Duodenal mucosa (tissue), 2 donors: ENCODE measurements at regions not wholly inside any gene's neighbourhood (a gene's known extent, or its start where the extent isn't known, plus 50 kb on each side); places are given as distances from the start of the nearest gene placed in this dataset.

Source experiments
- H3K27ac ChIP-seq: one replicate; pipeline ENCODE4 v1.7.0; 2013; ENCODE audit warnings: low read depth, low read length
- H3K27me3 ChIP-seq, 2 donors: one replicate each; pipeline ENCODE4 v1.7.0; 2013; ENCODE audit warnings: low read length in 2 of 2, control low read depth in 1 of 2; ENCODE audit not compliant: insufficient read depth in 2 of 2, control insufficient read depth in 1 of 2
- H3K36me3 ChIP-seq, 2 donors: one replicate each; pipeline ENCODE4 v1.7.0; 2013; ENCODE audit warnings: low read length in 2 of 2, control low read depth in 1 of 2; ENCODE audit not compliant: insufficient read depth in 2 of 2, control insufficient read depth in 1 of 2
- H3K4me1 ChIP-seq, 2 donors: one replicate each; pipeline ENCODE4 v1.7.0; 2013; ENCODE audit warnings: low read length in 2 of 2, control low read depth in 1 of 2; ENCODE audit not compliant: insufficient read depth in 2 of 2, control insufficient read depth in 1 of 2
- H3K4me3 ChIP-seq, 2 donors: one replicate each; pipeline ENCODE4 v1.7.0; 2013; ENCODE audit warnings: low read length in 2 of 2, low read depth in 1 of 2
- H3K9ac ChIP-seq, 2 donors: one replicate each; pipeline ENCODE4 v1.7.0; 2013; ENCODE audit warnings: low read length in 2 of 2, low read depth in 1 of 2
- H3K9me3 ChIP-seq, 2 donors: one replicate each; pipeline ENCODE4 v1.7.0; 2013; ENCODE audit warnings: low read length in 2 of 2, control low read depth in 1 of 2; ENCODE audit not compliant: control insufficient read depth in 1 of 2

- Histone ChIP-seq H3K4me3 (no peak overlapping the region), H3K27me3 (no peaks in the 10 kb centered on the region), H3K4me1 (no peaks in the 10 kb centered on the region), H3K27ac (no peak overlapping the region), H3K36me3 (no peaks in the 10 kb centered on the region), H3K9ac (no peak overlapping the region), H3K9me3 (no peaks in the 10 kb centered on the region)
These were observed 297.7 kb upstream of the CD180 start for GRCh38 chr5:67494186-67494855.

GRCh38 chr5:67493676-67494075 is 297.1 kb upstream of the CD180 start:
- Histone ChIP-seq H3K4me3 (no peak overlapping the region), H3K27me3 (no peaks in the 10 kb centered on the region), H3K27ac (no peak overlapping the region), H3K4me1 (no peaks in the 10 kb centered on the region), H3K9me3 (no peaks in the 10 kb centered on the region), H3K36me3 (no peaks in the 10 kb centered on the region), H3K9ac (no peak overlapping the region)

- Histone ChIP-seq H3K4me3 (no peak overlapping the region), H3K4me1 (no peaks in the 10 kb centered on the region), H3K9me3 (no peaks in the 10 kb centered on the region), H3K27ac (no peak overlapping the region), H3K27me3 (no peaks in the 10 kb centered on the region), H3K9ac (no peak overlapping the region), H3K36me3 (no peaks in the 10 kb centered on the region)
These were observed 294.1 kb upstream of the CD180 start for GRCh38 chr5:67490543-67491321.

DNA sequence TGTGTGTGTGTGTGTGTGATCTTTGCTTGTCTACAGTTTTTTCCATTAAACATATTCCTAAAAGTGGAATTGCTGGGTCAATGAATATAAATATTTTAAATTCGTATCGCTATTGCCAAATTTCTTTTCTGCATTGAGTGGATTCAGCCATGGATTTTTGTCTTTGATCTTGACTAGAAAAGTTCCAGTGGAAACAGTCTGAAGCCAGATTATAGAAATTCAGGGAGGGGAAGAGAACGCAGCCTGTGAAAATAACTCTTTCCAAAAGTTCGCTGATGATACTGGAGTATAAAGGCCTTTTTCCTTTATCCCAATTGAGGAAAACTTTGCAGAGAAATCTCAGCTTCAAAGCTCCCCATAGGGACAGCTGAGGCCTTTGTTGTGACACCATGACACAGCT is 292.3 kb upstream of the CD180 start:
- Histone ChIP-seq H3K27ac (no peak overlapping the region), H3K4me3 (no peak overlapping the region), H3K9me3 (no peaks in the 10 kb centered on the region), H3K27me3 (no peaks in the 10 kb centered on the region), H3K9ac (no peak overlapping the region), H3K4me1 (no peaks in the 10 kb centered on the region), H3K36me3 (no peaks in the 10 kb centered on the region)

DNA sequence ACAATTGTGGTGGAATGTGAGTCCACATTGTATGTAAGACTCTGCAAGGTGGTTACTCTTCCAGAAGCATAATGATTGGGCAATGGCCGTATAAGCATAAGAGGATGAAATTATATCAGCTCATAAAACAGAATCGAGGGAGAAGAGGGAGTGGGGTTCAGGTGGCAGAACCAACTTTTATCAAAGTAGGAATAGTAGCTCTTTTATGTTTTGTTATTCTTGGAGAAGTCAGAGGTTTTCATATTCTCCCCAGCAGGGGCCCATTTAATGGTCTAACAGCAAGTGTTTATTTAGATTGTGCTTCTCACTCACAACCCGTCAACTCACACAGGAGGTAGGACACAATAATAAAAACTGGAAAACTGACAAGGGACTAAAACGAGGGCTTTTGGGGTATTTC is 291.3 kb upstream of the CD180 start:
- no peaks in the 10 kb centered on the region for H3K9me3 ChIP-seq
- no peak overlapping the region for H3K27ac ChIP-seq
- H3K4me3 ChIP-seq = no peak overlapping the region
- no peaks in the 10 kb centered on the region for H3K4me1 ChIP-seq
- no peaks in the 10 kb centered on the region for H3K27me3 ChIP-seq
- H3K36me3 ChIP-seq = no peaks in the 10 kb centered on the region
- H3K9ac ChIP-seq = no peak overlapping the region

DNA sequence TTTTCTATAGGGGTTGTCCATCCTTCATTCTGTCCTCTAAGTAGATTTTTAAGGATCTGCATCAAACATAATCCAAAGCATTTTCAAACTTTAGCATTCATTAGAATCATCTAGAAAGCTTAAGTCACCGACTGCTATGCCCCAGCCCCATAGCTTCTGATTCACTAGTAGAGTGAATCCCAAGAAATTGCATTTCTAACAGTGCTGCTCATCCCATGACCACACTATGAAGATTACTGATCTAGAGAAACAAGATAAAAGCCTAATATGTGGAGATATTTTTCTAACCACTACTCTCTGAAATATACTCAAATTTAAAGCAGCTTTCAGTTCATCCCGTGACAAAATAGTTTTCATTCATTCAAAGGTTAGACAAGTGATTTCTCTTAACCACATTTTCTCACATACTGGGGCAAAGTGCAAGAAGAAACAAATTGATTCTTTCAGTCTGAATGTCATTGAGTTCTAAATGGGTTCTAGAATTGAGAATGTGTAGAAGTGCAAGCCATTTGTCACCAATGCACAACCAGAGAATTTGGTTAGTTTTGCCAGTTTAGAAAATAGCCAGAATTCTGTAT is 286.9 kb upstream of the CD180 start:
- no peak overlapping the region for H3K27ac ChIP-seq
- H3K9ac ChIP-seq = no peak overlapping the region
- H3K4me3 ChIP-seq = no peak overlapping the region
- no peaks in the 10 kb centered on the region for H3K4me1 ChIP-seq
- no peaks in the 10 kb centered on the region for H3K9me3 ChIP-seq
- no peaks in the 10 kb centered on the region for H3K36me3 ChIP-seq
- H3K27me3 ChIP-seq = no peaks in the 10 kb centered on the region

DNA sequence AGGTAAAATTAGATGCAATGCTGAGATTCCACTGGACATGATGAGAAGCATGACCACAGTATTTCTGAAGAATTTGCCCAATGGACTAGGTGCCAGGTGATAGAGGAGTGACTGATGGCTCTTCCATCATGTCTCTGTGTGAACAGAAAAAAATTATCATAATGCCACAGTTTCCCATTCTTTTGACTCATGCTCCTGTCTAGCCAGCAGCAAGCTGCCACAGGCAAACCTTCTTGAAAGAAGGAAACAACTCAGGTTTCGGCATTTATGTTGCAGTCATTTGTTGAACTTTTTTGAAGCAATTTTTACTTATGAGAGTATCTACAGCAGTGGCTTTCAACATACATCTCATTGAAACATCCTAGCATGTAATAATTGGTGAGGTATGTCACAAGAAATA is 284.8 kb upstream of the CD180 start:
- H3K4me3 ChIP-seq = no peak overlapping the region
- no peaks in the 10 kb centered on the region for H3K9me3 ChIP-seq
- H3K4me1 ChIP-seq = no peaks in the 10 kb centered on the region
- no peak overlapping the region for H3K9ac ChIP-seq
- no peaks in the 10 kb centered on the region for H3K27me3 ChIP-seq
- no peak overlapping the region for H3K27ac ChIP-seq
- H3K36me3 ChIP-seq = no peaks in the 10 kb centered on the region

GRCh38 chr5:67478337-67478736 is 281.7 kb upstream of the CD180 start:
- H3K9ac ChIP-seq = no peak overlapping the region
- no peak overlapping the region for H3K4me3 ChIP-seq
- H3K27ac ChIP-seq = no peak overlapping the region
- H3K36me3 ChIP-seq = no peaks in the 10 kb centered on the region
- H3K4me1 ChIP-seq = no peaks in the 10 kb centered on the region
- H3K27me3 ChIP-seq = no peaks in the 10 kb centered on the region
- H3K9me3 ChIP-seq = no peaks in the 10 kb centered on the region

- Histone ChIP-seq H3K27ac (no peak overlapping the region), H3K9me3 (no peaks in the 10 kb centered on the region)
These were observed 280.4 kb upstream of the CD180 start for GRCh38 chr5:67476995-67477394.

DNA sequence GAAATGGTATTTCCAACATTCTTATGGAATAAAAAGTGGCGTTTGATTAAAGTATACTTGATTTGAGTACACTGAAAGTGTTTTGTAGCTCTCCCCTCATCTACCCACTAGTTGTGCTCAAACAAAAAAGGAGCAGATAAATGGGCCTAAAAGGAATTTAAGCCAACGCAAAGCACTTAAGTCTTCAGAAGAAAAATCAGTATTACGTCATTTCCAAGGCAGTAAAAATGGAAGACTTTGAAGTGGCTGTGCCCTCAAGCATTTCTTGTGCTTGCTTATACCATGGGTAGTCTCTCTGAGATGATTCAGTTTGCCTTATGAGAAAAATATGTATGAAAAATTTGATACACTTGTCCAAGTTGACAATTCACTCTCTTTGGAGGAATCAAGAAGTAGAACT is 279.9 kb upstream of the CD180 start:
- Histone ChIP-seq H3K9ac (no peak overlapping the region), H3K36me3 (no peaks in the 10 kb centered on the region), H3K27ac (no peak overlapping the region), H3K27me3 (no peaks in the 10 kb centered on the region), H3K4me3 (no peak overlapping the region), H3K9me3 (no peaks in the 10 kb centered on the region), H3K4me1 (no peaks in the 10 kb centered on the region)

More at GRCh38 chr5:67476995-67477394, 280.4 kb upstream of the CD180 start:
- H3K4me3 ChIP-seq = no peak overlapping the region
- H3K27me3 ChIP-seq = no peaks in the 10 kb centered on the region
- H3K9ac ChIP-seq = no peak overlapping the region
- H3K36me3 ChIP-seq = no peaks in the 10 kb centered on the region
- H3K4me1 ChIP-seq = no peaks in the 10 kb centered on the region
